HEK293T (cell line): ENCODE measurements at regions not wholly inside any gene's neighbourhood (a gene's known extent, or its start where the extent isn't known, plus 50 kb on each side); places are given as distances from the start of the nearest gene placed in this dataset.

ENCODE experiments used
- FOXK2 ChIP-seq: fragments of 450-650 bp; IDR thresholded peaks from 2 replicates; pipeline ENCODE4 v1.6.1; 2016; ENCODE audit warnings: mild to moderate bottlenecking
- PKNOX1 ChIP-seq: fragments of 450-650 bp; IDR thresholded peaks from 2 replicates; pipeline ENCODE4 v1.6.1; 2016
- SP1 ChIP-seq: fragments of 450-650 bp; IDR thresholded peaks from 2 replicates; pipeline ENCODE4 v1.6.1; 2017
- ZNF384 ChIP-seq: fragments of 450-650 bp; IDR thresholded peaks from 2 replicates; pipeline ENCODE4 v1.6.1; 2016

- no peak for TF ChIP-seq ZNF384
- TF ChIP-seq PKNOX1: no peak
- no peak for TF ChIP-seq SP1
- no peak for TF ChIP-seq FOXK2
These were observed 362.8 kb downstream of the INHBA start for GRCh38 chr7:41339913-41340676.
